SHP77 treated with DMSO at 0.1 percent for 48 hours (cell line): ENCODE measurements at regions not wholly inside any gene's neighbourhood (a gene's known extent, or its start where the extent isn't known, plus 50 kb on each side); places are given as distances from the start of the nearest gene placed in this dataset.

ENCODE experiments used
- DNase-seq: peaks from one replicate; lab custom pipeline; 2025; lab: John Stamatoyannopoulos, UW

- DNase-seq = no peak
These were observed 479.0 kb upstream of the CITED2 start for GRCh38 chr6:139853302-139853992.

GRCh38 chr6:139852488-139853140 is 478.2 kb upstream of the CITED2 start:
- DNase-seq = no peak

GRCh38 chr6:139852067-139852466 is 477.6 kb upstream of the CITED2 start:
- DNase-seq = no peak

GRCh38 chr6:139851206-139851605 is 476.8 kb upstream of the CITED2 start:
- DNase-seq = no peak

- DNase-seq = no peak
These were observed 476.1 kb upstream of the CITED2 start for GRCh38 chr6:139850512-139850911.

GRCh38 chr6:139847457-139847813 is 473.0 kb upstream of the CITED2 start:
- no peak for DNase-seq

GRCh38 chr6:139846538-139847456 is 472.3 kb upstream of the CITED2 start:
- no peak for DNase-seq

GRCh38 chr6:139844907-139845306 is 470.5 kb upstream of the CITED2 start:
- no peak for DNase-seq

GRCh38 chr6:139841794-139842215 is 467.4 kb upstream of the CITED2 start:
- no peak for DNase-seq

- DNase-seq = no peak
These were observed 465.2 kb upstream of the CITED2 start for GRCh38 chr6:139839506-139840156.

GRCh38 chr6:139834232-139834631 is 459.8 kb upstream of the CITED2 start:
- DNase-seq = no peak

- no peak for DNase-seq
These were observed 459.1 kb upstream of the CITED2 start for GRCh38 chr6:139833592-139833991.

- no peak for DNase-seq
These were observed 458.3 kb upstream of the CITED2 start for GRCh38 chr6:139832493-139833305.

- DNase-seq = no peak
These were observed 455.1 kb upstream of the CITED2 start for GRCh38 chr6:139829576-139829975.

- DNase-seq = no peak
These were observed 454.5 kb upstream of the CITED2 start for GRCh38 chr6:139828751-139829519.

GRCh38 chr6:139825935-139826374 is 451.5 kb upstream of the CITED2 start:
- DNase-seq = no peak

- no peak for DNase-seq
These were observed 450.4 kb upstream of the CITED2 start for GRCh38 chr6:139824864-139825263.

- DNase-seq = no peak
These were observed 449.3 kb upstream of the CITED2 start for GRCh38 chr6:139823808-139824126.

- no peak for DNase-seq
These were observed 448.8 kb upstream of the CITED2 start for GRCh38 chr6:139823099-139823807.

GRCh38 chr6:139821676-139822223 is 447.3 kb upstream of the CITED2 start:
- DNase-seq = no peak
